Urinary bladder (tissue), 3 donors: ENCODE measurements at regions not wholly inside any gene's neighbourhood (a gene's known extent, or its start where the extent isn't known, plus 50 kb on each side); places are given as distances from the start of the nearest gene placed in this dataset.

Experiments used
- DNase-seq: peaks from one replicate; pipeline ENCODE4 v3.0.0-alpha.2; 2015; ENCODE audit errors: extremely low spot score
- H3K27ac ChIP-seq: one replicate; pipeline ENCODE4 v1.5.1; 2013; ENCODE audit warnings: low read depth, mild to moderate bottlenecking, moderate library complexity
- H3K36me3 ChIP-seq: one replicate; pipeline ENCODE4 v1.6.1; 2013; ENCODE audit warnings: mild to moderate bottlenecking, moderate library complexity; ENCODE audit not compliant: insufficient read depth
- H3K4me1 ChIP-seq: one replicate; pipeline ENCODE4 v1.6.1; 2013; ENCODE audit warnings: mild to moderate bottlenecking, moderate library complexity; ENCODE audit not compliant: insufficient read depth
- H3K4me3 ChIP-seq: one replicate; pipeline ENCODE4 v1.5.1; 2013; ENCODE audit warnings: low read depth, low read length
- WGBS: extraction: QIAGEN DNeasy Blood & Tissue Kit; methylation state at CpG from one replicate; pipeline ENCODE4 v1.1.7; 2013; 5-methylcytosine and 5-hydroxymethylcytosine counted together
- donor health status: healthy with polysubstance abuse.
- donor health status: healthy.

- Histone ChIP-seq H3K4me1 (no peaks in the 10 kb centered on the region), H3K36me3 (no peaks in the 10 kb centered on the region), H3K4me3 (no peak overlapping the region), H3K27ac (no peak overlapping the region)
- DNase-seq: no peak
- WGBS: 75% methylated on average over 3 of the region's 3 CpGs
Measured at GRCh38 chr2:15769235-15769634, 171.1 kb upstream of the MYCN start.

GRCh38 chr2:15769676-15770547 is 170.4 kb upstream of the MYCN start:
- Histone ChIP-seq H3K36me3 (no peaks in the 10 kb centered on the region), H3K4me1 (no peaks in the 10 kb centered on the region), H3K4me3 (no peak overlapping the region), H3K27ac (no peak overlapping the region)
- 87% methylated on average over 17 of the region's 17 CpGs for WGBS
- no peak for DNase-seq

- Histone ChIP-seq H3K27ac (no peak overlapping the region), H3K4me3 (no peak overlapping the region), H3K4me1 (no peaks in the 10 kb centered on the region), H3K36me3 (no peaks in the 10 kb centered on the region)
- 94% methylated on average over 12 of the region's 12 CpGs for WGBS
- DNase-seq: no peak
Measured at GRCh38 chr2:15770606-15771005, 169.7 kb upstream of the MYCN start.

- H3K4me1 ChIP-seq: no peaks in the 10 kb centered on the region
- no peak for DNase-seq
Measured at GRCh38 chr2:15771124-15771523, 169.2 kb upstream of the MYCN start.

GRCh38 chr2:15772086-15772595 is 168.2 kb upstream of the MYCN start:
- Histone ChIP-seq H3K36me3 (no peaks in the 10 kb centered on the region), H3K4me1 (no peaks in the 10 kb centered on the region), H3K27ac (no peak overlapping the region), H3K4me3 (no peak overlapping the region)
- no peak for DNase-seq
- 75% methylated on average over 10 of the region's 10 CpGs for WGBS

More at GRCh38 chr2:15771124-15771523, 169.2 kb upstream of the MYCN start:
- H3K4me3 ChIP-seq: no peak overlapping the region
- WGBS: 94% methylated on average over 7 of the region's 7 CpGs
- no peak overlapping the region for H3K27ac ChIP-seq
- H3K36me3 ChIP-seq: no peaks in the 10 kb centered on the region

- Histone ChIP-seq H3K4me3 (no peak overlapping the region), H3K4me1 (no peaks in the 10 kb centered on the region), H3K36me3 (no peaks in the 10 kb centered on the region), H3K27ac (no peak overlapping the region)
- 84% methylated on average over 5 of the region's 5 CpGs for WGBS
- no peak for DNase-seq
Measured at GRCh38 chr2:15772681-15773080, 167.7 kb upstream of the MYCN start.

GRCh38 chr2:15773204-15773603 is 167.1 kb upstream of the MYCN start:
- Histone ChIP-seq H3K27ac (no peak overlapping the region), H3K4me3 (no peak overlapping the region), H3K36me3 (no peaks in the 10 kb centered on the region), H3K4me1 (no peaks in the 10 kb centered on the region)
- 90% methylated on average over 8 of the region's 8 CpGs for WGBS
- no peak for DNase-seq

GRCh38 chr2:15773846-15774245 is 166.5 kb upstream of the MYCN start:
- H3K4me1 ChIP-seq: no peaks in the 10 kb centered on the region
- no peak overlapping the region for H3K27ac ChIP-seq
- no peak overlapping the region for H3K4me3 ChIP-seq
- H3K36me3 ChIP-seq: no peaks in the 10 kb centered on the region
- no peak for DNase-seq
- WGBS: 92% methylated on average over 5 of the region's 5 CpGs

GRCh38 chr2:15775753-15776628 is 164.4 kb upstream of the MYCN start:
- 69% methylated on average over 4 of the region's 4 CpGs for WGBS
- no peak for DNase-seq
- H3K4me1 ChIP-seq: no peaks in the 10 kb centered on the region
- H3K27ac ChIP-seq: no peak overlapping the region
- H3K4me3 ChIP-seq: no peak overlapping the region
- no peaks in the 10 kb centered on the region for H3K36me3 ChIP-seq

GRCh38 chr2:15776629-15776919 is 163.8 kb upstream of the MYCN start:
- H3K27ac ChIP-seq: no peak overlapping the region
- 58% methylated on average over 3 of the region's 3 CpGs for WGBS
- H3K36me3 ChIP-seq: no peaks in the 10 kb centered on the region
- DNase-seq: no peak
- no peak overlapping the region for H3K4me3 ChIP-seq
- no peaks in the 10 kb centered on the region for H3K4me1 ChIP-seq

GRCh38 chr2:15776992-15777702 is 163.2 kb upstream of the MYCN start:
- H3K4me3 ChIP-seq: no peak overlapping the region
- no peak for DNase-seq
- no peaks in the 10 kb centered on the region for H3K4me1 ChIP-seq
- H3K36me3 ChIP-seq: no peaks in the 10 kb centered on the region
- no peak overlapping the region for H3K27ac ChIP-seq
- 89% methylated on average over 5 of the region's 5 CpGs for WGBS

- Histone ChIP-seq H3K4me1 (no peaks in the 10 kb centered on the region), H3K36me3 (no peaks in the 10 kb centered on the region), H3K27ac (no peak overlapping the region), H3K4me3 (no peak overlapping the region)
- no peak for DNase-seq
- 97% methylated on average over 6 of the region's 6 CpGs for WGBS
Measured at GRCh38 chr2:15777795-15778371, 162.5 kb upstream of the MYCN start.

GRCh38 chr2:15778529-15779219 is 161.7 kb upstream of the MYCN start:
- H3K4me3 ChIP-seq: no peak overlapping the region
- no peaks in the 10 kb centered on the region for H3K4me1 ChIP-seq
- H3K27ac ChIP-seq: no peak overlapping the region
- no peaks in the 10 kb centered on the region for H3K36me3 ChIP-seq
- 80% methylated on average over 7 of the region's 7 CpGs for WGBS
- no peak for DNase-seq
